NCI-H2107 treated with DMSO at 0.1 percent for 48 hours (cell line): ENCODE measurements at regions not wholly inside any gene's neighbourhood (a gene's known extent, or its start where the extent isn't known, plus 50 kb on each side); places are given as distances from the start of the nearest gene placed in this dataset.
"Not testable (repeated sequence)": the region's sequence is repeated elsewhere in the genome, so short reads cannot be mapped to it uniquely, and the experiment has no call there.

ENCODE experiments used
- DNase-seq: peaks from one replicate; lab custom pipeline; 2025; ENCODE audit not compliant: unreplicated experiment; lab: John Stamatoyannopoulos, UW

DNA sequence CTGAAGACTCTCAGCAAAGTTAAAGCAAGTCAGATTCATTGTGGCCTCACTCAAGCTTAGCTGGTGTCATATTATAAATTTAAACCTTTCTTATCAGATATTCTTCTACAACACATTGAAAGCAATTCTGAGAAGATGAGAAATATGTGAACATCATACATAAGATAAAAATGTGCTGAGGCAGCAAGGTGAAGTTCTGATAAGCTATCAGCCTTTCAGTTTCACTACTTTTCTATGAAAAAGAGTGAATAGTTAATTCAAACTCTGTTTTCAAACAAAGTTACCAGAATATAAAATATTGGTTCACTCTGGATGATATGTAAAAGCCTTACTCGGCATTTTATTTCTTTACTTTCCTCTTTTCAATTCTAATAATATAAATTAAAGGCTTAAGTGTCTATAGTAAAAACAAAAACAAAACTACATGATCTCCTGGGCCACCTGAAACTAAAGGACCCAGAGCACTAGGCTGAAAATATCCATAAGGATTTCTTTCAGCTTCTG, 824.4 kb downstream of the MTRR start:
- no peak for DNase-seq

GRCh38 chr5:8694545-8694944, 825.6 kb downstream of the MTRR start:
- no peak for DNase-seq

GRCh38 chr5:8695902-8696845, 827.2 kb downstream of the MTRR start:
- DNase-seq: no peak

- no peak for DNase-seq
Measured at GRCh38 chr5:8700222-8700621, 831.3 kb downstream of the MTRR start.

DNA sequence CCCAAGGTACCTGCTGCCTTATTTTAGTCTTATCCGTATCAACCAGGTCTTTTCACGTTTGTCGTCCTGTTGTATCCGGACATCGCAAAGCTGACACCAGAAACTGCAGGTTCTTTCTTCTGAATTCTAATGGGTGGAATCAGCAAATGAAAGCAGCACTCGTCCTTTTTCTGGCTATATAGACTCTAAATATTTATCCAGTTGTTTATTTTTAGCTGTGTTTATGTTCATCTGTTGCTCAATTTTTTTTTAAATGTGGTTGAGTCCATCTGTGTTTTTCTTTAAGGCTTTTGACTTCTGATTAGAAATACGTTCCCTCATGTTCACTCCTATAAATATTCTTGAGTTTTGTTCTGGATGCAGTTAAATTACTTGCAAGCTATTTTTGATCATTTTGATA, 831.7 kb downstream of the MTRR start:
- no peak for DNase-seq

DNA sequence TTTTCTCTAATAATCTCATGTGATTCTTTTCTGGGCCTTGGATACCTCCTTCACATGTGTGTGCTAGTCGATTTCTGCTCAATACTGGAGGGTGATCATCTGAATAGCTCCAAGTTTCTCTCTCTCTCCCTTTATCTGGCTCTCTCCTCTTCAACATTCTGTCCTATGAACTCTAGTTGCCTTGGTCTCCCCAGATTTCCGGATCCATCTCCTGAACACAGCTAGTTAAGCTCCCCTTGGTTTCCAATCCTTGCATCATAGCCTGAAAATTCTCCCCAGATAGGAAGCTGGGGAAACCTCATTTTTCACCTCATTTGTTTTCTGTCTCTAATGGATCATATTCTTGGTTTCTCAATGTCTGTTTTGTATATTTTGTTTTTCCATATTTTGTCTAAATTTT, 832.3 kb downstream of the MTRR start:
- no peak for DNase-seq

- DNase-seq: no peak
Measured at GRCh38 chr5:8710426-8710930, 835.4 kb downstream of the SEMA5A start.

- no peak for DNase-seq
Measured at GRCh38 chr5:8714198-8714597, 831.7 kb downstream of the SEMA5A start.

DNA sequence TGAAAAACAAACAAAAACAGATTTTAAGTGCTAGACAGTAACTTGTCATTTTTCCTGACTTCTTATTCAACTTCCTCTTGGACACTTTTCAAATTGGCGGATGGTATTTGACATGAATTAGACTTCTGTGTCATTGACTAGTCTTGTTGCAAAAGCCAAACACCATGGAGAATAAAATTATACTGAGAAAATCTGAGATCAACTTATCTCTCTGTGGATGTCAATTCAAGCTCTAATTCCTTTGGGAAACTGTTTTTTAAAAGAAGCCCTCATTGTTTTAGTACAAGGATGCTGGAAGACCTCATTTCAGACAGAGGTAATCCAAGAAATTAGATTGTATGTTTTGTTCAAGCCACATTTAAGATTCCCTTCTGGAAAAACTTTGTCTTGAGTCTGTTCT, 831.0 kb downstream of the SEMA5A start:
- no peak for DNase-seq

DNA sequence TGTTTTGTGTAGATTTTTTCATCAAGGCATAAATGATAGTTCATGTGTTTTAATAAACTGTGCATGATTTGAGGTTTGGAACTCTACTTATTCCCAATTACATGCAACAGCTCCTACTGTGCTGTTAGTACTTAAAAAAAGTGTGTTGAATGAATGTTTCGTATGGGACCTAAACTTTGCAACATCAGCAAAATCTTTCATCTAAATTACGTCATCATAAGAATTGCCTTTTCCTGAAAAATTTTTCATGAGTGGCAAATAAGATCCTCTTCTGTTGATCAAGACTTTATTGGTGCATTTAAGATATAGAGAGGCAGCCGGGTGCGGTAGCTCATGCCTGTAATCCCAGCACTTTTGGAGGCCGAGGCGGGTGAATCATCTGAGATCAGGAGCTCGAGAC, 826.1 kb downstream of the SEMA5A start:
- no peak for DNase-seq

- DNase-seq: no peak
Measured at GRCh38 chr5:8720506-8720905, 825.4 kb downstream of the SEMA5A start.

GRCh38 chr5:8721536-8721935, 824.3 kb downstream of the SEMA5A start:
- DNase-seq: no peak

DNA sequence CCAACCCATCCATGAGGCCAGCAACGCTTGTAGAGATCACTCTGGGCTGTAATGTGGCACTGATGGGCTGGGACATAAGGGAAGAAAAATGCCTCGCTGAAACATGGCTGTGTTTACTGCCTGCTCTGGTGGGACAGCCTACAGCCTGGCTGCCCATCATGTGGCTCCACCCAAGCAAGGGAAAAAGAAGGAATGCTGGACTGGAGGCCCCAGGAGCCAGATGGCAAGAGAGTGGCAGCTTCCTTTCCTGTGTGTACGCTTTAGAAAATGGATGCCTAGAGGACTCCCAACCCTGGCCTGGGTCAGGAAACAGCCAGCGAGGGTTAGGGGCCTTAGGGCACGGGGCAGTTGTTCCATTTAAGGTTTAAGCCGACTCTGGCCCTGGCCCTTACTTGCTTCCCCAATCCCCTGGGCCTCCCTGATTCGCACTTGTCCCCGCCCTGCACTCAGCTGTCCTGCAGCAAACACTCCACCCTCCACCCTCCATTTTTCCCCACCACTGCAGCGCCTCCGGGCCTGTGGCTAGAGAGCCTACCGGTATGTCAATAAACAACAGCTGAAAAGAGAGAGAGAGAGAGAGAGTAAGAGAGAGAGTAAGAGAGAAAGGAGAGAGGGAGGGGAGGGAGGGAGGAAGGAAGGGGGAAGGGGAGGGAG, 819.4 kb downstream of the SEMA5A start:
- DNase-seq: no peak

GRCh38 chr5:8727396-8727795, 818.5 kb downstream of the SEMA5A start:
- DNase-seq: no peak

DNA sequence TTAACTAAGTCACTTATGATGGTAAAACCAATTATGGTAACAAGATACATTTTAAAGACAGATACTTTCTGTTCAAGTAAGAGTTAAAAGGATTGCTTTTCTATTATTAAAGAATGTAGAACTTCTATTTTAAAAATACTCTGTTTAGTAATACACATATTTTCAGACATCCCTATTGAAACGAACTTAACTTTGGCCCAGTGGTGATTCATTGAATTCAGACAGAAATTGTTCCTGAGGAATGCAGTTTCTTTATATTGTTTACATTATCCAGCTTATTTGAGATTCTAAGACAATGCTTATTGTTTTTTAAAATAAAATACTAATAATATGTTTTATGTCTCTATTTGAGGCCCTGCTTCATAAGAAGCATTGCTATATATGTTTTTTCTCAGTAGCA, 816.4 kb downstream of the SEMA5A start:
- no peak for DNase-seq

- DNase-seq: no peak
Measured at GRCh38 chr5:8730194-8730593, 815.7 kb downstream of the SEMA5A start.

DNA sequence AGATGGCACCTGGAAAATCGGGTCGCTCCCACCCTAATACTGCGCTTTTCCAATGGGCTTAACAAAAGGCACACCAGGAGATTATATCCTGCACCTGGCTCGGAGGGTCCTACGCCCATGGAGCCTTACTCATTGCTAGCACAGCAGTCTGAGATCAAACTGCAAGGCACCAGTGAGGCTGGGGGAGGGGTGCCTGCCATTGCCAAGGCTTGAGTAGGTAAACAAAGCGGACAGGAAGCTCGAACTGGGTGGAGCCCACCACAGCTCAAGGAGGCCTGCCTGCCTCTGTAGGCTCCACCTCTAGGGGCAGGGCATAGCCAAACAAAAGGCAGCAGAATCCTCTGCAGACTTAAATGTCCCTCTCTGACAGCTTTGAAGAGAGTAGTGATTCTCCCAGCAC, 814.8 kb downstream of the SEMA5A start:
- DNase-seq: not testable (repeated sequence)

DNA sequence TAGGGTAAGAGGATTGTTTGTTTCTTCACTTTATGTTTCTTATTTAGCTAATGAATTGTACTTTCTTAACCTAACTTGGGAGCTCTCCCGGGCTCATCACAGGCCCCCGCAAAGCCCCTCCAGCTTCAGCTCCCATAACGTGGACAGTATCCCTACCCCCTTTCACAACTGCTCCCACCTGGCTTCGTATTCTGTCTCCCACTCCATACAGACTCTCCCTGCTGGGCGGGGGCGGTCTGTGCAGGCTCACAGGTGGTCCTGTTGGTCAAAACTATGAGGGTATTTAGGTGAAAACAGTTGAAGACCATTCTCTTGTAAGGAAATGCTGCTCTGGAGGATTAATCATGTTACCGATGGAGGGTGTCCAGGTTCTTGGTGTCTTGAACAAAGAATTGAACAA, 805.3 kb downstream of the SEMA5A start:
- no peak for DNase-seq

- DNase-seq: peak; percentile 48
Measured at GRCh38 chr5:8749556-8749955, 796.3 kb downstream of the SEMA5A start.

GRCh38 chr5:8750100-8750499, 795.8 kb downstream of the SEMA5A start:
- DNase-seq: no peak

GRCh38 chr5:8751971-8752370, 793.9 kb downstream of the SEMA5A start:
- DNase-seq: no peak

GRCh38 chr5:8752595-8752994, 793.3 kb downstream of the SEMA5A start:
- no peak for DNase-seq
